K562 (cell line): ENCODE measurements at regions not wholly inside any gene's neighbourhood (a gene's known extent, or its start where the extent isn't known, plus 50 kb on each side); places are given as distances from the start of the nearest gene placed in this dataset.

ENCODE experiments used
- ATAC-seq: fragments of 200-7000 bp; cut with Tn5 transposase; 3 replicates; pipeline ENCODE4 v1.9.1; 2020; ENCODE audit warnings: moderate library complexity
- BruUV-seq: library from RNA; stranded (reverse); fragments of 400-500 nt; replicated peaks from 2 replicates; lab custom pipeline; 2021; lab: Mats Ljungman, UMichigan
- CTCF ChIA-PET: fragments of 300-600 bp; formaldehyde crosslinking; extraction: SDS; loops from one replicate; lab custom pipeline; 2021; ENCODE audit warnings: low intra/inter-chr PET ratio; lab: Yijun Ruan, JAX
- POLR2A ChIA-PET: fragments of 300-600, 350-650 bp; sonication (Branson Sonifier 250); formaldehyde crosslinking; extraction: SDS; loops from one replicate; lab custom pipeline; 2021; ENCODE audit warnings: antibody characterized with exemption, inconsistent platforms; lab: Yijun Ruan, JAX
- DNase-seq, 4 experiments: peaks; one replicate each; pipeline versions ENCODE4 v3.0.0 to v3.0.0-alpha.2; 2011 to 2018; ENCODE audit warnings: low spot score in 3 of 4, mixed read lengths in 3 of 4; ENCODE audit errors: extremely low read depth in 1 of 4
- FAIRE-seq: peaks from 2 replicates; lab custom pipeline; 2011; peaks lifted over from hg19 to GRCh38; lab: Jason Lieb, UNC
- H2AFZ ChIP-seq: 2 replicates; pipeline ENCODE4 v1.6.0; 2011; ENCODE audit warnings: low read depth, low read length, control low read depth, inconsistent platforms
- H3K27ac ChIP-seq: fragments of 200-600 bp; 3 replicates; pipeline ENCODE4 v1.8.0; 2011; ENCODE audit warnings: low read depth, mild to moderate bottlenecking, control low read depth, inconsistent platforms, low read length, moderate library complexity, mixed read lengths; ENCODE audit errors: extremely low read depth
- H3K27me3 ChIP-seq, 2 experiments: fragments of 300-600 bp in 1 of 2; 2 replicates in 1 of 2; 3 replicates in 1 of 2; pipeline versions ENCODE4 v1.6.0 to v1.8.0; 2011; ENCODE audit warnings: inconsistent platforms in 2 of 2, low read length in 2 of 2, mild to moderate bottlenecking in 1 of 2, mixed read lengths in 1 of 2, moderate library complexity in 1 of 2; ENCODE audit not compliant: control insufficient read depth in 2 of 2, insufficient read depth in 2 of 2
- H3K36me3 ChIP-seq: fragments of 300-600 bp; 3 replicates; pipeline ENCODE4 v1.8.0; 2011; ENCODE audit warnings: mild to moderate bottlenecking, low read length, inconsistent platforms; ENCODE audit not compliant: control insufficient read depth, insufficient read depth
- H3K4me1 ChIP-seq, 2 experiments: fragments of 200-600 bp in 1 of 2; replicated peaks in 1 of 2; 2 replicates in 1 of 2; 3 replicates in 1 of 2; pipeline versions ENCODE4 v1.5.1 to v1.8.0; 2011; ENCODE audit warnings: inconsistent platforms in 2 of 2, low read length in 2 of 2, mild to moderate bottlenecking in 1 of 2, mixed read lengths in 1 of 2, moderate library complexity in 1 of 2; ENCODE audit not compliant: control insufficient read depth in 2 of 2, insufficient read depth in 2 of 2
- H3K4me2 ChIP-seq: 2 replicates; pipeline ENCODE4 v1.6.1; 2011; ENCODE audit warnings: low read length, control low read depth, inconsistent platforms, mixed read lengths; ENCODE audit not compliant: insufficient read depth
- H3K4me3 ChIP-seq: fragments of 200-600 bp; sonication (generic), shearing (Covaris generic); 2 replicates; pipeline ENCODE4 v1.5.1; 2016; ENCODE audit warnings: control low read depth, inconsistent platforms
- H3K79me2 ChIP-seq: fragments of 200-600 bp; 3 replicates; pipeline ENCODE4 v1.8.0; 2011; ENCODE audit warnings: low read length, inconsistent platforms; ENCODE audit not compliant: control insufficient read depth, insufficient read depth
- H3K9ac ChIP-seq, 2 experiments: 2 replicates each; pipeline versions ENCODE4 v1.6.0 to v1.6.1; 2011; ENCODE audit warnings: low read depth in 2 of 2, low read length in 2 of 2, control low read depth in 1 of 2, inconsistent platforms in 1 of 2, mild to moderate bottlenecking in 1 of 2, mixed read lengths in 1 of 2; ENCODE audit not compliant: insufficient read depth in 1 of 2
- H3K9me1 ChIP-seq: one replicate; pipeline ENCODE4 v1.6.0; 2011; ENCODE audit warnings: inconsistent platforms, mild to moderate bottlenecking, low read length, moderate library complexity; ENCODE audit not compliant: control insufficient read depth, insufficient read depth
- H3K9me3 ChIP-seq: replicated peaks from 2 replicates; pipeline ENCODE4 v1.5.1; 2011; ENCODE audit warnings: low read depth, low read length, inconsistent platforms; ENCODE audit not compliant: control insufficient read depth, insufficient read depth
- H4K20me1 ChIP-seq: replicated peaks from 2 replicates; pipeline ENCODE4 v1.6.1; 2011; ENCODE audit warnings: low read length, inconsistent platforms, mixed read lengths; ENCODE audit not compliant: control insufficient read depth, insufficient read depth
- HINFP ChIP-seq: fragments of 450-650 bp; conservative IDR thresholded peaks from 2 replicates; pipeline ENCODE4 v1.6.1; 2016; ENCODE audit warnings: missing genetic modification characterization, low read depth, mild to moderate bottlenecking, control low read depth, missing compliant biosample characterization
- NFATC3 ChIP-seq: fragments of 450-650 bp; IDR thresholded peaks from 2 replicates; pipeline ENCODE4 v1.6.1; 2017; ENCODE audit warnings: mild to moderate bottlenecking
- POLR2H ChIP-seq: IDR thresholded peaks from 2 replicates; pipeline ENCODE4 v1.6.1; 2016; ENCODE audit warnings: missing genetic modification characterization, low read depth, mild to moderate bottlenecking, control low read depth, missing compliant biosample characterization, moderate library complexity
- RBM34 ChIP-seq: fragments of 200-400 bp; formaldehyde crosslinking; IDR thresholded peaks from 2 replicates; pipeline ENCODE4 v1.6.1; 2018; ENCODE audit warnings: low read length, borderline replicate concordance; ENCODE audit not compliant: insufficient read depth
- RERE ChIP-seq: sonication (generic); formaldehyde crosslinking; IDR thresholded peaks from 2 replicates; pipeline ENCODE4 v1.8.0; 2023; ENCODE audit warnings: missing genetic modification reagents, mild to moderate bottlenecking, borderline replicate concordance
- SP2 ChIP-seq: IDR thresholded peaks from 2 replicates; pipeline ENCODE4 v1.6.1; 2011; ENCODE audit warnings: mild to moderate bottlenecking, low read depth, low read length, moderate library complexity; ENCODE audit not compliant: poor library complexity, severe bottlenecking; ENCODE audit errors: extremely low read depth
- XRCC4 ChIP-seq: IDR thresholded peaks from one replicate; pipeline ENCODE4 v1.6.1; 2011; ENCODE audit not compliant: insufficient read depth, insufficient read length; ENCODE audit errors: extremely low read depth
- ZNF512 ChIP-seq: IDR thresholded peaks from 2 replicates; pipeline ENCODE4 v1.6.1; 2016; ENCODE audit warnings: missing genetic modification characterization, missing compliant biosample characterization
- WGBS: fragments of 100-300 bp; shearing (Covaris generic); methylation state at CpG from one replicate; pipeline ENCODE4 v1.1.6; 2016; ENCODE audit warnings: low coverage, mixed read lengths; ENCODE audit not compliant: insufficient coverage; ENCODE audit errors: missing lambda C conversion rate; 5-methylcytosine and 5-hydroxymethylcytosine counted together
- in situ Hi-C: fragments of 300-500 bp; cut with MboI; formaldehyde crosslinking; loops from 4 replicates; pipeline ENCODE4 v1.15.0; 2018; ENCODE audit warnings: inconsistent platforms, mixed read lengths
- intact Hi-C: fragments of 100-400 bp; cut with micrococcal nuclease; formaldehyde crosslinking; loops from 2 replicates; pipeline ENCODE4 v1.14.2; 2022
- TF ChIP-seq, protein P1 (sequence below): fragments of 450-650 bp; IDR thresholded peaks from 2 replicates; pipeline ENCODE4 v1.6.1; 2016; ENCODE audit warnings: mild to moderate bottlenecking
- TF ChIP-seq, protein P2 (sequence below): sonication (generic); formaldehyde crosslinking; IDR thresholded peaks from 2 replicates; pipeline ENCODE4 v1.8.0; 2022; ENCODE audit warnings: missing genetic modification reagents, mild to moderate bottlenecking, moderate library complexity, borderline replicate concordance

- CTCF ChIA-PET: no interaction called here
- no peak for DNase-seq
- Histone ChIP-seq H3K27me3 (no peaks in the 10 kb centered on the region), H2AFZ (no peak overlapping the region), H3K4me2 (no peak overlapping the region), H3K79me2 (no peaks in the 10 kb centered on the region), H3K36me3 (no peaks in the 10 kb centered on the region), H3K4me1 (no peaks in the 10 kb centered on the region), H3K4me3 (no peak overlapping the region), H4K20me1 (no peaks in the 10 kb centered on the region), H3K9me1 (no peaks in the 10 kb centered on the region), H3K9ac (no peak overlapping the region), H3K27ac (no peak overlapping the region), H3K9me3 (no peaks in the 10 kb centered on the region)
- 89% methylated on average over 8 of the region's 8 CpGs for WGBS
- in situ Hi-C loops: no loop called here
- POLR2A ChIA-PET: no interaction called here
- BruUV-seq: no TSS peak
- intact Hi-C loops: no loop called here
- no peak for ATAC-seq
- FAIRE-seq: no peak
- no peak for TF ChIP-seq POLR2H (tag)
- TF ChIP-seq HINFP (tag): no peak
- TF ChIP-seq NFATC3: no peak
- TF ChIP-seq XRCC4: no peak
- TF ChIP-seq, protein P1, sequence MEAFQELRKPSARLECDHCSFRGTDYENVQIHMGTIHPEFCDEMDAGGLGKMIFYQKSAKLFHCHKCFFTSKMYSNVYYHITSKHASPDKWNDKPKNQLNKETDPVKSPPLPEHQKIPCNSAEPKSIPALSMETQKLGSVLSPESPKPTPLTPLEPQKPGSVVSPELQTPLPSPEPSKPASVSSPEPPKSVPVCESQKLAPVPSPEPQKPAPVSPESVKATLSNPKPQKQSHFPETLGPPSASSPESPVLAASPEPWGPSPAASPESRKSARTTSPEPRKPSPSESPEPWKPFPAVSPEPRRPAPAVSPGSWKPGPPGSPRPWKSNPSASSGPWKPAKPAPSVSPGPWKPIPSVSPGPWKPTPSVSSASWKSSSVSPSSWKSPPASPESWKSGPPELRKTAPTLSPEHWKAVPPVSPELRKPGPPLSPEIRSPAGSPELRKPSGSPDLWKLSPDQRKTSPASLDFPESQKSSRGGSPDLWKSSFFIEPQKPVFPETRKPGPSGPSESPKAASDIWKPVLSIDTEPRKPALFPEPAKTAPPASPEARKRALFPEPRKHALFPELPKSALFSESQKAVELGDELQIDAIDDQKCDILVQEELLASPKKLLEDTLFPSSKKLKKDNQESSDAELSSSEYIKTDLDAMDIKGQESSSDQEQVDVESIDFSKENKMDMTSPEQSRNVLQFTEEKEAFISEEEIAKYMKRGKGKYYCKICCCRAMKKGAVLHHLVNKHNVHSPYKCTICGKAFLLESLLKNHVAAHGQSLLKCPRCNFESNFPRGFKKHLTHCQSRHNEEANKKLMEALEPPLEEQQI: no peak
- TF ChIP-seq RBM34: no peak
- TF ChIP-seq, protein P2, sequence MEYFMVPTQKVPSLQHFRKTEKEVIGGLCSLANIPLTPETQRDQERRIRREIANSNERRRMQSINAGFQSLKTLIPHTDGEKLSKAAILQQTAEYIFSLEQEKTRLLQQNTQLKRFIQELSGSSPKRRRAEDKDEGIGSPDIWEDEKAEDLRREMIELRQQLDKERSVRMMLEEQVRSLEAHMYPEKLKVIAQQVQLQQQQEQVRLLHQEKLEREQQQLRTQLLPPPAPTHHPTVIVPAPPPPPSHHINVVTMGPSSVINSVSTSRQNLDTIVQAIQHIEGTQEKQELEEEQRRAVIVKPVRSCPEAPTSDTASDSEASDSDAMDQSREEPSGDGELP: no peak
- no peak for TF ChIP-seq SP2
- no peak for TF ChIP-seq ZNF512 (tag)
- TF ChIP-seq RERE: no peak
Observed at GRCh38 chr10:64497306-64497705, 976.1 kb downstream of the REEP3 start.
